Stimulated activated naive CD8-positive, alpha-beta T cell treated with anti-CD3 and anti-CD28 coated beads, Interleukin-15, amount 100 ng/mL, for 72 hours (primary cell): ENCODE measurements at regions not wholly inside any gene's neighbourhood (a gene's known extent, or its start where the extent isn't known, plus 50 kb on each side); places are given as distances from the start of the nearest gene placed in this dataset.
"Not testable (repeated sequence)": the region's sequence is repeated elsewhere in the genome, so short reads cannot be mapped to it uniquely, and the experiment has no call there.

Source experiments
- ATAC-seq: fragments of 150-1000 bp; cut with Tn5 transposase; 2 replicates; pipeline ENCODE4 v1.10.0; 2021; ENCODE audit warnings: mild to moderate bottlenecking, moderate library complexity
- DNase-seq, 2 donors: peaks; one replicate each; pipeline ENCODE4 v3.0.0; 2021 to 2022
- H3K27ac Mint-ChIP-seq, 2 donors: one replicate each; pipeline ENCODE4 v1.8.0; 2022; ENCODE audit warnings: mild to moderate bottlenecking in 2 of 2, mixed read lengths in 2 of 2, moderate library complexity in 2 of 2
- H3K27me3 Mint-ChIP-seq: one replicate; pipeline ENCODE4 v1.8.0; 2022; ENCODE audit warnings: mixed read lengths
- H3K4me1 Mint-ChIP-seq: one replicate; pipeline ENCODE4 v1.8.0; 2022; ENCODE audit warnings: mild to moderate bottlenecking, mixed read lengths
- H3K4me3 Mint-ChIP-seq, 2 donors: one replicate each; pipeline ENCODE4 v1.8.0; 2022; ENCODE audit warnings: mild to moderate bottlenecking in 2 of 2, mixed read lengths in 2 of 2, moderate library complexity in 1 of 2
- H3K9me3 Mint-ChIP-seq, 2 donors: one replicate each; pipeline ENCODE4 v1.8.0; 2022; ENCODE audit warnings: mixed read lengths in 2 of 2

GRCh38 chr4:156128616-156129015 lies 174.9 kb upstream of the CTSO start:
- Mint-ChIP-seq H3K4me1 (no peaks in the 10 kb centered on the region), H3K27me3 (no peaks in the 10 kb centered on the region), H3K4me3 (no peak overlapping the region), H3K9me3 (peaks cover 4 to 13% of the 10 kb centered on the region in 2 donors), H3K27ac (no peak overlapping the region)
- ATAC-seq (no peak), DNase-seq (no peak)

GRCh38 chr4:156118507-156119220 lies 165.0 kb upstream of the CTSO start:
- DNase-seq (no peak), ATAC-seq (no peak)
- no peaks in the 10 kb centered on the region for H3K27me3 Mint-ChIP-seq
- no peak overlapping the region for H3K4me3 Mint-ChIP-seq
- no peak overlapping the region for H3K27ac Mint-ChIP-seq
- no peaks in the 10 kb centered on the region for H3K4me1 Mint-ChIP-seq
- no peaks in the 10 kb centered on the region for H3K9me3 Mint-ChIP-seq

GRCh38 chr4:156117743-156118142 lies 164.1 kb upstream of the CTSO start:
- Mint-ChIP-seq H3K4me3 (no peak overlapping the region), H3K27me3 (no peaks in the 10 kb centered on the region), H3K27ac (no peak overlapping the region), H3K4me1 (no peaks in the 10 kb centered on the region), H3K9me3 (no peaks in the 10 kb centered on the region)
- ATAC-seq (no peak), DNase-seq (no peak)

- no peaks in the 10 kb centered on the region for H3K9me3 Mint-ChIP-seq
- ATAC-seq (no peak), DNase-seq (no peak)
- H3K27me3 Mint-ChIP-seq = no peaks in the 10 kb centered on the region
- no peak overlapping the region for H3K27ac Mint-ChIP-seq
- H3K4me1 Mint-ChIP-seq = no peaks in the 10 kb centered on the region
- no peak overlapping the region for H3K4me3 Mint-ChIP-seq
Observed at GRCh38 chr4:156116991-156117390, 163.3 kb upstream of the CTSO start.

- DNase-seq (no peak), ATAC-seq (no peak)
- Mint-ChIP-seq H3K27ac (no peak overlapping the region), H3K9me3 (no peaks in the 10 kb centered on the region), H3K4me3 (no peak overlapping the region), H3K27me3 (no peaks in the 10 kb centered on the region), H3K4me1 (no peaks in the 10 kb centered on the region)
Observed at GRCh38 chr4:156113138-156113765, 159.6 kb upstream of the CTSO start.

GRCh38 chr4:156111686-156112085 lies 158.0 kb upstream of the CTSO start:
- no peaks in the 10 kb centered on the region for H3K27me3 Mint-ChIP-seq
- no peak overlapping the region for H3K27ac Mint-ChIP-seq
- no peak for ATAC-seq
- no peaks in the 10 kb centered on the region for H3K9me3 Mint-ChIP-seq
- no peaks in the 10 kb centered on the region for H3K4me1 Mint-ChIP-seq
- no peak overlapping the region for H3K4me3 Mint-ChIP-seq
- no peak for DNase-seq

- no peaks in the 10 kb centered on the region for H3K4me1 Mint-ChIP-seq
- ATAC-seq = no peak
- H3K4me3 Mint-ChIP-seq = no peak overlapping the region
- no peak overlapping the region for H3K27ac Mint-ChIP-seq
- H3K9me3 Mint-ChIP-seq = no peaks in the 10 kb centered on the region
- no peaks in the 10 kb centered on the region for H3K27me3 Mint-ChIP-seq
- DNase-seq = no peak
Observed at GRCh38 chr4:156109943-156110900, 156.6 kb upstream of the CTSO start.

- H3K4me1 Mint-ChIP-seq, ATAC-seq, DNase-seq, H3K9me3 Mint-ChIP-seq, H3K4me3 Mint-ChIP-seq, H3K27me3 Mint-ChIP-seq, H3K27ac Mint-ChIP-seq: not testable (repeated sequence)
Observed at GRCh38 chr4:156109087-156109486, 155.4 kb upstream of the CTSO start.

GRCh38 chr4:156103311-156103710 lies 149.6 kb upstream of the CTSO start:
- Mint-ChIP-seq H3K4me3 (no peak overlapping the region), H3K27ac (no peak overlapping the region), H3K27me3 (no peaks in the 10 kb centered on the region), H3K9me3 (no peaks in the 10 kb centered on the region), H3K4me1 (no peaks in the 10 kb centered on the region)
- no peak for DNase-seq
- no peak for ATAC-seq

GRCh38 chr4:156102411-156102810 lies 148.7 kb upstream of the CTSO start:
- Mint-ChIP-seq H3K4me1 (no peaks in the 10 kb centered on the region), H3K4me3 (no peak overlapping the region), H3K9me3 (no peaks in the 10 kb centered on the region), H3K27me3 (no peaks in the 10 kb centered on the region), H3K27ac (no peak overlapping the region)
- ATAC-seq (no peak), DNase-seq (no peak)

GRCh38 chr4:156101571-156101970 lies 147.9 kb upstream of the CTSO start:
- H3K4me3 Mint-ChIP-seq = no peak overlapping the region
- no peaks in the 10 kb centered on the region for H3K27me3 Mint-ChIP-seq
- no peaks in the 10 kb centered on the region for H3K9me3 Mint-ChIP-seq
- ATAC-seq (no peak), DNase-seq (no peak)
- no peak overlapping the region for H3K27ac Mint-ChIP-seq
- no peaks in the 10 kb centered on the region for H3K4me1 Mint-ChIP-seq

GRCh38 chr4:156100651-156101050 lies 147.0 kb upstream of the CTSO start:
- Mint-ChIP-seq H3K27ac (no peak overlapping the region), H3K27me3 (no peaks in the 10 kb centered on the region), H3K9me3 (no peaks in the 10 kb centered on the region), H3K4me1 (no peaks in the 10 kb centered on the region), H3K4me3 (no peak overlapping the region)
- ATAC-seq (no peak), DNase-seq (no peak)

GRCh38 chr4:156098805-156099204 lies 145.1 kb upstream of the CTSO start:
- no peak overlapping the region for H3K27ac Mint-ChIP-seq
- ATAC-seq (no peak), DNase-seq (no peak)
- no peak overlapping the region for H3K4me3 Mint-ChIP-seq
- H3K27me3 Mint-ChIP-seq = no peaks in the 10 kb centered on the region
- no peaks in the 10 kb centered on the region for H3K4me1 Mint-ChIP-seq
- H3K9me3 Mint-ChIP-seq = no peaks in the 10 kb centered on the region

GRCh38 chr4:156085100-156085499 lies 131.4 kb upstream of the CTSO start:
- H3K4me1 Mint-ChIP-seq = no peaks in the 10 kb centered on the region
- H3K4me3 Mint-ChIP-seq = no peak overlapping the region
- no peak for ATAC-seq
- no peaks in the 10 kb centered on the region for H3K27me3 Mint-ChIP-seq
- peaks cover 5 to 13% of the 10 kb centered on the region in 2 donors for H3K9me3 Mint-ChIP-seq
- no peak for DNase-seq
- no peak overlapping the region for H3K27ac Mint-ChIP-seq

GRCh38 chr4:156084373-156084772 lies 130.7 kb upstream of the CTSO start:
- Mint-ChIP-seq H3K27ac (no peak overlapping the region), H3K9me3 (peaks cover 5 to 13% of the 10 kb centered on the region in 2 donors), H3K4me1 (no peaks in the 10 kb centered on the region), H3K4me3 (no peak overlapping the region), H3K27me3 (no peaks in the 10 kb centered on the region)
- ATAC-seq (no peak), DNase-seq (no peak)

GRCh38 chr4:156073976-156074375 lies 120.3 kb upstream of the CTSO start:
- no peak for DNase-seq
- ATAC-seq = no peak
- Mint-ChIP-seq H3K9me3 (peaks cover 0 to 8% of the 10 kb centered on the region in 2 donors), H3K4me1 (no peaks in the 10 kb centered on the region), H3K27me3 (no peaks in the 10 kb centered on the region), H3K4me3 (no peak overlapping the region), H3K27ac (peak overlapping the region in 1 of 2 donors; percentile 67)
